HG03457 (cell line): ENCODE measurements at regions not wholly inside any gene's neighbourhood (a gene's known extent, or its start where the extent isn't known, plus 50 kb on each side); places are given as distances from the start of the nearest gene placed in this dataset.

Experiments used
- ATAC-seq: cut with Tn5 transposase; IDR thresholded peaks from one replicate; pipeline ENCODE4 v1.9.1; 2021; ENCODE audit warnings: moderate number of reproducible peaks; ENCODE audit not compliant: unreplicated experiment

- no peak for ATAC-seq
Measured at GRCh38 chr9:19600538-19600937, 188.3 kb downstream of the SLC24A2 start.

GRCh38 chr9:19598722-19599121, 189.9 kb downstream of the ACER2 start:
- ATAC-seq, result no peak

- ATAC-seq, result no peak
Measured at GRCh38 chr9:19597176-19597575, 188.4 kb downstream of the ACER2 start.

GRCh38 chr9:19595003-19595402, 186.2 kb downstream of the ACER2 start:
- no peak for ATAC-seq

GRCh38 chr9:19587678-19588077, 178.9 kb downstream of the ACER2 start:
- ATAC-seq, result no peak

- ATAC-seq, result no peak
Measured at GRCh38 chr9:19583890-19584289, 175.1 kb downstream of the ACER2 start.

- ATAC-seq, result no peak
Measured at GRCh38 chr9:19577411-19577810, 168.6 kb downstream of the ACER2 start.

- ATAC-seq, result no peak
Measured at GRCh38 chr9:19568946-19569345, 160.1 kb downstream of the ACER2 start.

- ATAC-seq, result no peak
Measured at GRCh38 chr9:19564396-19565061, 155.7 kb downstream of the ACER2 start.

- ATAC-seq, result no peak
Measured at GRCh38 chr9:19555214-19555613, 146.4 kb downstream of the ACER2 start.

GRCh38 chr9:19554529-19554928, 145.7 kb downstream of the ACER2 start:
- no peak for ATAC-seq

- no peak for ATAC-seq
Measured at GRCh38 chr9:19553441-19553840, 144.6 kb downstream of the ACER2 start.

GRCh38 chr9:19552282-19553105, 143.7 kb downstream of the ACER2 start:
- no peak for ATAC-seq

- no peak for ATAC-seq
Measured at GRCh38 chr9:19551124-19551929, 142.5 kb downstream of the ACER2 start.

GRCh38 chr9:19550009-19550408, 141.2 kb downstream of the ACER2 start:
- no peak for ATAC-seq

- no peak for ATAC-seq
Measured at GRCh38 chr9:19533373-19533772, 124.6 kb downstream of the ACER2 start.

- no peak for ATAC-seq
Measured at GRCh38 chr9:19527663-19528062, 118.9 kb downstream of the ACER2 start.

- ATAC-seq, result no peak
Measured at GRCh38 chr9:19522558-19522957, 113.7 kb downstream of the ACER2 start.

GRCh38 chr9:19521205-19521604, 112.4 kb downstream of the ACER2 start:
- no peak for ATAC-seq

- no peak for ATAC-seq
Measured at GRCh38 chr9:19517202-19517942, 108.6 kb downstream of the ACER2 start.

- no peak for ATAC-seq
Measured at GRCh38 chr9:19516348-19516747, 107.5 kb downstream of the ACER2 start.
